GM12878 (cell line): ENCODE measurements at regions not wholly inside any gene's neighbourhood (a gene's known extent, or its start where the extent isn't known, plus 50 kb on each side); places are given as distances from the start of the nearest gene placed in this dataset.

Experiments used
- BCLAF1 ChIP-seq: fragments of 450-650 bp; IDR thresholded peaks from 2 replicates; pipeline ENCODE4 v1.6.1; 2017; ENCODE audit warnings: antibody characterized with exemption, mild to moderate bottlenecking, moderate library complexity
- CHD4 ChIP-seq: fragments of 200-600 bp; sonication (generic); IDR thresholded peaks from 2 replicates; pipeline ENCODE4 v1.6.1; 2016; ENCODE audit warnings: mild to moderate bottlenecking
- E4F1 ChIP-seq: fragments of 450-650 bp; IDR thresholded peaks from 2 replicates; pipeline ENCODE4 v1.6.1; 2018; ENCODE audit warnings: borderline replicate concordance, mild to moderate bottlenecking; ENCODE audit not compliant: partially characterized antibody
- HDAC2 ChIP-seq: fragments of 200-600 bp; sonication (generic); IDR thresholded peaks from 2 replicates; pipeline ENCODE4 v1.6.1; 2017
- KLF5 ChIP-seq: fragments of 450-650 bp; IDR thresholded peaks from 2 replicates; pipeline ENCODE4 v1.6.1; 2014; ENCODE audit warnings: mild to moderate bottlenecking; ENCODE audit not compliant: partially characterized antibody
- MYC ChIP-seq: IDR thresholded peaks from 2 replicates; pipeline ENCODE4 v1.6.1; 2011; ENCODE audit warnings: mild to moderate bottlenecking, low read length, moderate library complexity, inconsistent platforms; ENCODE audit not compliant: insufficient read depth, insufficient replicate concordance, insufficient read length, severe bottlenecking
- PML ChIP-seq: IDR thresholded peaks from 2 replicates; pipeline ENCODE4 v1.6.1; 2012; ENCODE audit warnings: low read length, inconsistent platforms
- POU2F2 ChIP-seq: IDR thresholded peaks from 3 replicates; pipeline ENCODE4 v1.6.1; 2011; ENCODE audit warnings: low read depth, mild to moderate bottlenecking, low read length, borderline replicate concordance
- RELA ChIP-seq: fragments of 450-650 bp; IDR thresholded peaks from 2 replicates; pipeline ENCODE4 v1.8.0; 2014; ENCODE audit warnings: borderline replicate concordance; ENCODE audit not compliant: partially characterized antibody
- STAT1 ChIP-seq: fragments of 450-650 bp; conservative IDR thresholded peaks from 2 replicates; pipeline ENCODE4 v1.6.1; 2014; ENCODE audit warnings: antibody characterized with exemption, mild to moderate bottlenecking
- STAT3 ChIP-seq: IDR thresholded peaks from 2 replicates; pipeline ENCODE4 v1.6.1; 2011; ENCODE audit warnings: low read depth, low read length, improper control_type of control experiment
- ZNF217 ChIP-seq: fragments of 450-650 bp; IDR thresholded peaks from 2 replicates; pipeline ENCODE4 v1.6.1; 2017; ENCODE audit warnings: antibody characterized with exemption, mild to moderate bottlenecking

GRCh38 chr2:154556607-154557006 lies 141.9 kb upstream of the KCNJ3 start (continued):
- TF ChIP-seq E4F1 (no peak), POU2F2 (no peak), ZNF217 (no peak), BCLAF1 (no peak), CHD4 (no peak), HDAC2 (no peak), PML (no peak), RELA (no peak), KLF5 (no peak), MYC (no peak), STAT1 (no peak), STAT3 (no peak)
